ENCODE measurements at regions not wholly inside any gene's neighbourhood (a gene's known extent, or its start where the extent isn't known, plus 50 kb on each side); places are given as distances from the start of the nearest gene placed in this dataset.
"Not testable (repeated sequence)": the region's sequence is repeated elsewhere in the genome, so short reads cannot be mapped to it uniquely, and the experiment has no call there.

- H3K9ac ChIP-seq (ENCODE audit: low read length); H4K20me1 ChIP-seq (ENCODE audit: control insufficient read depth, insufficient read depth, low read length, poor library complexity, severe bottlenecking); H3K4me2 ChIP-seq (replicated peaks; ENCODE audit: low read depth, low read length, poor library complexity, severe bottlenecking); H3K27me3 Mint-ChIP-seq; H3K9me3 ChIP-seq (ENCODE audit: control extremely low read depth in 1 of 3, control insufficient read depth in 2 of 3, insufficient read depth in 1 of 3, low read length in 2 of 3); H3K27me3 ChIP-seq (replicated peaks in 1 of 4; ENCODE audit: control extremely low read depth in 1 of 4, control insufficient read depth in 3 of 4, insufficient read depth in 4 of 4, low read length in 3 of 4); H3K79me2 ChIP-seq (ENCODE audit: control insufficient read depth, insufficient read depth, low read length); H3K27ac Mint-ChIP-seq; H3K36me3 ChIP-seq (replicated peaks in 1 of 2; ENCODE audit: control extremely low read depth in 1 of 2, control insufficient read depth in 1 of 2, extremely low read depth in 1 of 2, insufficient read depth in 2 of 2, low read length in 1 of 2); intact Hi-C loops (cut with micrococcal nuclease); ATAC-seq (ENCODE audit: low read depth); H3K9me3 Mint-ChIP-seq (ENCODE audit: insufficient read depth); H3K4me3 Mint-ChIP-seq; H3K27ac ChIP-seq (ENCODE audit: low read length in 2 of 2); CTCF ChIA-PET; POLR2A ChIA-PET; H3K4me1 Mint-ChIP-seq; H3K4me1 ChIP-seq (ENCODE audit: control insufficient read depth in 2 of 2, insufficient read depth in 2 of 2, low read length in 2 of 2): not testable (repeated sequence)
- H2AFZ ChIP-seq (ENCODE audit: insufficient read depth, low read depth, low read length, poor library complexity, severe bottlenecking): peak overlapping the region; percentile 33
- DNase-seq: peak; percentile 1
- H3K4me3 ChIP-seq (ENCODE audit: control extremely low read depth in 1 of 5, extremely low read depth in 1 of 5, insufficient read depth in 1 of 5, low read depth in 2 of 5, low read length in 4 of 5): peak overlapping the region in 1 of 5 experiments; percentile 29
- WGBS (ENCODE audit: insufficient coverage): no CpG with 5 or more reads among the region's 41 CpGs
These were observed 60.6 kb downstream of the GOLGA8T start for GRCh38 chr15:30195355-30196008.

GRCh38 chr15:30196009-30196375, 61.1 kb downstream of the GOLGA8T start:
- H3K27ac Mint-ChIP-seq; H3K9ac ChIP-seq (ENCODE audit: low read length); H3K9me3 ChIP-seq (ENCODE audit: control extremely low read depth in 1 of 3, control insufficient read depth in 2 of 3, insufficient read depth in 1 of 3, low read length in 2 of 3); H3K4me2 ChIP-seq (replicated peaks; ENCODE audit: low read depth, low read length, poor library complexity, severe bottlenecking); intact Hi-C loops (cut with micrococcal nuclease); H4K20me1 ChIP-seq (ENCODE audit: control insufficient read depth, insufficient read depth, low read length, poor library complexity, severe bottlenecking); H3K36me3 ChIP-seq (replicated peaks in 1 of 2; ENCODE audit: control extremely low read depth in 1 of 2, control insufficient read depth in 1 of 2, extremely low read depth in 1 of 2, insufficient read depth in 2 of 2, low read length in 1 of 2); H3K27me3 ChIP-seq (replicated peaks in 1 of 4; ENCODE audit: control extremely low read depth in 1 of 4, control insufficient read depth in 3 of 4, insufficient read depth in 4 of 4, low read length in 3 of 4); H3K9me3 Mint-ChIP-seq (ENCODE audit: insufficient read depth); POLR2A ChIA-PET; H3K4me1 ChIP-seq (ENCODE audit: control insufficient read depth in 2 of 2, insufficient read depth in 2 of 2, low read length in 2 of 2); H3K27me3 Mint-ChIP-seq; H3K79me2 ChIP-seq (ENCODE audit: control insufficient read depth, insufficient read depth, low read length); CTCF ChIA-PET; H3K27ac ChIP-seq (ENCODE audit: low read length in 2 of 2); H3K4me3 Mint-ChIP-seq; H3K4me1 Mint-ChIP-seq: not testable (repeated sequence)
- H3K4me3 ChIP-seq (ENCODE audit: control extremely low read depth in 1 of 5, extremely low read depth in 1 of 5, insufficient read depth in 1 of 5, low read depth in 2 of 5, low read length in 4 of 5): peak overlapping the region in 2 of 5 experiments; percentile 12 to 29
- 0% methylated on average over 9 of the region's 32 CpGs for WGBS (ENCODE audit: insufficient coverage)
- peak overlapping the region; percentile 33 for H2AFZ ChIP-seq (ENCODE audit: insufficient read depth, low read depth, low read length, poor library complexity, severe bottlenecking)
- DNase-seq: peak; percentile 30
- ATAC-seq (ENCODE audit: low read depth): peak; percentile 53

- H3K27ac Mint-ChIP-seq; H3K27me3 Mint-ChIP-seq; H3K36me3 ChIP-seq (replicated peaks in 1 of 2; ENCODE audit: control extremely low read depth in 1 of 2, control insufficient read depth in 1 of 2, extremely low read depth in 1 of 2, insufficient read depth in 2 of 2, low read length in 1 of 2); CTCF ChIA-PET; H4K20me1 ChIP-seq (ENCODE audit: control insufficient read depth, insufficient read depth, low read length, poor library complexity, severe bottlenecking); H3K4me1 ChIP-seq (ENCODE audit: control insufficient read depth in 2 of 2, insufficient read depth in 2 of 2, low read length in 2 of 2); ATAC-seq (ENCODE audit: low read depth); H3K27ac ChIP-seq (ENCODE audit: low read length in 2 of 2); H3K4me3 Mint-ChIP-seq; H2AFZ ChIP-seq (ENCODE audit: insufficient read depth, low read depth, low read length, poor library complexity, severe bottlenecking); POLR2A ChIA-PET; H3K9me3 Mint-ChIP-seq (ENCODE audit: insufficient read depth); H3K9me3 ChIP-seq (ENCODE audit: control extremely low read depth in 1 of 3, control insufficient read depth in 2 of 3, insufficient read depth in 1 of 3, low read length in 2 of 3); H3K4me1 Mint-ChIP-seq; H3K9ac ChIP-seq (ENCODE audit: low read length); H3K79me2 ChIP-seq (ENCODE audit: control insufficient read depth, insufficient read depth, low read length); H3K27me3 ChIP-seq (replicated peaks in 1 of 4; ENCODE audit: control extremely low read depth in 1 of 4, control insufficient read depth in 3 of 4, insufficient read depth in 4 of 4, low read length in 3 of 4); H3K4me2 ChIP-seq (replicated peaks; ENCODE audit: low read depth, low read length, poor library complexity, severe bottlenecking); H3K4me3 ChIP-seq (ENCODE audit: control extremely low read depth in 1 of 5, extremely low read depth in 1 of 5, insufficient read depth in 1 of 5, low read depth in 2 of 5, low read length in 4 of 5); DNase-seq; intact Hi-C loops (cut with micrococcal nuclease): not testable (repeated sequence)
- no CpG with 5 or more reads among the region's 12 CpGs for WGBS (ENCODE audit: insufficient coverage)
These were observed 61.9 kb downstream of the GOLGA8T start for GRCh38 chr15:30196769-30197168.

GRCh38 chr15:30201517-30201916, 66.7 kb downstream of the GOLGA8T start:
- POLR2A ChIA-PET; CTCF ChIA-PET; H3K4me2 ChIP-seq (replicated peaks; ENCODE audit: low read depth, low read length, poor library complexity, severe bottlenecking); H3K4me3 Mint-ChIP-seq; H3K79me2 ChIP-seq (ENCODE audit: control insufficient read depth, insufficient read depth, low read length); H3K36me3 ChIP-seq (replicated peaks in 1 of 2; ENCODE audit: control extremely low read depth in 1 of 2, control insufficient read depth in 1 of 2, extremely low read depth in 1 of 2, insufficient read depth in 2 of 2, low read length in 1 of 2); H3K4me1 Mint-ChIP-seq; H3K27me3 ChIP-seq (replicated peaks in 1 of 4; ENCODE audit: control extremely low read depth in 1 of 4, control insufficient read depth in 3 of 4, insufficient read depth in 4 of 4, low read length in 3 of 4); H3K9me3 Mint-ChIP-seq (ENCODE audit: insufficient read depth); H3K27ac Mint-ChIP-seq; H3K27ac ChIP-seq (ENCODE audit: low read length in 2 of 2); intact Hi-C loops (cut with micrococcal nuclease); H4K20me1 ChIP-seq (ENCODE audit: control insufficient read depth, insufficient read depth, low read length, poor library complexity, severe bottlenecking); H3K9ac ChIP-seq (ENCODE audit: low read length); H3K27me3 Mint-ChIP-seq; DNase-seq; H3K4me1 ChIP-seq (ENCODE audit: control insufficient read depth in 2 of 2, insufficient read depth in 2 of 2, low read length in 2 of 2); H3K9me3 ChIP-seq (ENCODE audit: control extremely low read depth in 1 of 3, control insufficient read depth in 2 of 3, insufficient read depth in 1 of 3, low read length in 2 of 3); H2AFZ ChIP-seq (ENCODE audit: insufficient read depth, low read depth, low read length, poor library complexity, severe bottlenecking); H3K4me3 ChIP-seq (ENCODE audit: control extremely low read depth in 1 of 5, extremely low read depth in 1 of 5, insufficient read depth in 1 of 5, low read depth in 2 of 5, low read length in 4 of 5); ATAC-seq (ENCODE audit: low read depth): not testable (repeated sequence)
- no CpG with 5 or more reads among the region's 4 CpGs for WGBS (ENCODE audit: insufficient coverage)

Data from B cell (primary cell).